HUES64 (cell line): ENCODE measurements at regions not wholly inside any gene's neighbourhood (a gene's known extent, or its start where the extent isn't known, plus 50 kb on each side); places are given as distances from the start of the nearest gene placed in this dataset.

ENCODE experiments used
- H3K27ac ChIP-seq: 2 replicates; pipeline ENCODE4 v1.7.0; 2013; ENCODE audit warnings: low read depth, low read length, inconsistent platforms
- H3K27me3 ChIP-seq: 2 replicates; pipeline ENCODE4 v1.6.1; 2013; ENCODE audit warnings: mild to moderate bottlenecking, low read length; ENCODE audit not compliant: insufficient read depth
- H3K36me3 ChIP-seq: 2 replicates; pipeline ENCODE4 v1.6.1; 2013; ENCODE audit warnings: mild to moderate bottlenecking, low read length; ENCODE audit not compliant: insufficient read depth
- H3K4me1 ChIP-seq: 2 replicates; pipeline ENCODE4 v1.6.1; 2013; ENCODE audit warnings: mild to moderate bottlenecking, low read length, moderate library complexity; ENCODE audit not compliant: insufficient read depth
- H3K4me3 ChIP-seq: 2 replicates; pipeline ENCODE4 v1.5.1; 2013; ENCODE audit warnings: mild to moderate bottlenecking, low read length, moderate library complexity
- H3K9ac ChIP-seq: 2 replicates; pipeline ENCODE4 v1.6.1; 2013; ENCODE audit warnings: mild to moderate bottlenecking, low read depth, low read length
- H3K9me3 ChIP-seq: 2 replicates; pipeline ENCODE4 v1.6.1; 2013; ENCODE audit warnings: low read depth, low read length; ENCODE audit not compliant: insufficient read depth
- WGBS: fragments of 150-250, 120-280 bp; methylation state at CpG from one replicate; pipeline ENCODE4 v1.1.7; 2013; ENCODE audit warnings: missing lambda C conversion rate; 5-methylcytosine and 5-hydroxymethylcytosine counted together

GRCh38 chr11:106497321-106497720 is 419.9 kb downstream of the AASDHPPT start:
- no peak overlapping the region for H3K27ac ChIP-seq
- no peak overlapping the region for H3K9ac ChIP-seq
- no peaks in the 10 kb centered on the region for H3K4me1 ChIP-seq
- no peaks in the 10 kb centered on the region for H3K27me3 ChIP-seq
- no peak overlapping the region for H3K4me3 ChIP-seq
- whole genome bisulfite sequencing, result 96% methylated on average over 9 of the region's 9 CpGs
- no peaks in the 10 kb centered on the region for H3K9me3 ChIP-seq
- no peaks in the 10 kb centered on the region for H3K36me3 ChIP-seq

- no peaks in the 10 kb centered on the region for H3K36me3 ChIP-seq
- H3K4me3 ChIP-seq, result no peak overlapping the region
- no peak overlapping the region for H3K27ac ChIP-seq
- 95% methylated on average over 2 of the region's 2 CpGs for WGBS
- no peak overlapping the region for H3K9ac ChIP-seq
- H3K4me1 ChIP-seq, result no peaks in the 10 kb centered on the region
- H3K9me3 ChIP-seq, result no peaks in the 10 kb centered on the region
- H3K27me3 ChIP-seq, result no peaks in the 10 kb centered on the region
Observed at GRCh38 chr11:106497822-106498221, 420.4 kb downstream of the AASDHPPT start.

GRCh38 chr11:106503901-106504300 is 426.4 kb downstream of the AASDHPPT start:
- 100% methylated on average over 1 of the region's 1 CpG for WGBS
- Histone ChIP-seq H3K27ac (no peak overlapping the region), H3K9ac (no peak overlapping the region), H3K27me3 (no peaks in the 10 kb centered on the region), H3K9me3 (no peaks in the 10 kb centered on the region), H3K4me1 (no peaks in the 10 kb centered on the region), H3K36me3 (no peaks in the 10 kb centered on the region), H3K4me3 (no peak overlapping the region)

GRCh38 chr11:106507645-106508306 is 430.3 kb downstream of the AASDHPPT start:
- H3K9ac ChIP-seq, result no peak overlapping the region
- WGBS, result 95% methylated on average over 1 of the region's 1 CpG
- no peaks in the 10 kb centered on the region for H3K36me3 ChIP-seq
- H3K27me3 ChIP-seq, result no peaks in the 10 kb centered on the region
- H3K27ac ChIP-seq, result no peak overlapping the region
- no peaks in the 10 kb centered on the region for H3K9me3 ChIP-seq
- no peaks in the 10 kb centered on the region for H3K4me1 ChIP-seq
- no peak overlapping the region for H3K4me3 ChIP-seq

- Histone ChIP-seq H3K4me3 (no peak overlapping the region), H3K27me3 (no peaks in the 10 kb centered on the region), H3K36me3 (no peaks in the 10 kb centered on the region), H3K9me3 (no peaks in the 10 kb centered on the region), H3K27ac (no peak overlapping the region), H3K9ac (no peak overlapping the region), H3K4me1 (no peaks in the 10 kb centered on the region)
- no CpG with 5 or more reads among the region's 1 CpG for WGBS
Observed at GRCh38 chr11:106514706-106515105, 437.2 kb downstream of the AASDHPPT start.

GRCh38 chr11:106517426-106517825 is 440.0 kb downstream of the AASDHPPT start:
- H3K9ac ChIP-seq, result no peak overlapping the region
- H3K27me3 ChIP-seq, result no peaks in the 10 kb centered on the region
- H3K27ac ChIP-seq, result no peak overlapping the region
- H3K9me3 ChIP-seq, result no peaks in the 10 kb centered on the region
- H3K4me3 ChIP-seq, result no peak overlapping the region
- H3K4me1 ChIP-seq, result no peaks in the 10 kb centered on the region
- H3K36me3 ChIP-seq, result no peaks in the 10 kb centered on the region
- WGBS, result 78% methylated on average over 1 of the region's 2 CpGs

GRCh38 chr11:106520146-106520912 is 442.9 kb downstream of the AASDHPPT start:
- Histone ChIP-seq H3K9me3 (no peaks in the 10 kb centered on the region), H3K36me3 (no peaks in the 10 kb centered on the region), H3K27ac (no peak overlapping the region), H3K4me1 (no peaks in the 10 kb centered on the region), H3K9ac (no peak overlapping the region), H3K27me3 (no peaks in the 10 kb centered on the region), H3K4me3 (no peak overlapping the region)
- WGBS, result 95% methylated on average over 5 of the region's 6 CpGs

GRCh38 chr11:106520920-106521319 is 443.5 kb downstream of the AASDHPPT start:
- no peaks in the 10 kb centered on the region for H3K27me3 ChIP-seq
- no peaks in the 10 kb centered on the region for H3K36me3 ChIP-seq
- no peaks in the 10 kb centered on the region for H3K9me3 ChIP-seq
- no peak overlapping the region for H3K27ac ChIP-seq
- H3K4me3 ChIP-seq, result no peak overlapping the region
- no peak overlapping the region for H3K9ac ChIP-seq
- 100% methylated on average over 1 of the region's 1 CpG for WGBS
- no peaks in the 10 kb centered on the region for H3K4me1 ChIP-seq

- WGBS, result 94% methylated on average over 2 of the region's 2 CpGs
- H3K9me3 ChIP-seq, result no peaks in the 10 kb centered on the region
Observed at GRCh38 chr11:106523171-106523570, 445.7 kb downstream of the AASDHPPT start.

GRCh38 chr11:106523921-106524320 is 446.5 kb downstream of the AASDHPPT start:
- no peaks in the 10 kb centered on the region for H3K4me1 ChIP-seq
- WGBS, result 100% methylated on average over 1 of the region's 2 CpGs

More at GRCh38 chr11:106523171-106523570, 445.7 kb downstream of the AASDHPPT start:
- H3K4me1 ChIP-seq, result no peaks in the 10 kb centered on the region
- no peak overlapping the region for H3K9ac ChIP-seq
- H3K27ac ChIP-seq, result no peak overlapping the region
- H3K27me3 ChIP-seq, result no peaks in the 10 kb centered on the region
- H3K4me3 ChIP-seq, result no peak overlapping the region
- H3K36me3 ChIP-seq, result no peaks in the 10 kb centered on the region

GRCh38 chr11:106524436-106524835 is 447.0 kb downstream of the AASDHPPT start:
- 86% methylated on average over 2 of the region's 2 CpGs for WGBS
- H3K36me3 ChIP-seq, result no peaks in the 10 kb centered on the region
- H3K27me3 ChIP-seq, result no peaks in the 10 kb centered on the region
- H3K27ac ChIP-seq, result no peak overlapping the region
- no peak overlapping the region for H3K9ac ChIP-seq
- H3K4me3 ChIP-seq, result no peak overlapping the region
- no peaks in the 10 kb centered on the region for H3K9me3 ChIP-seq
- no peaks in the 10 kb centered on the region for H3K4me1 ChIP-seq

More at GRCh38 chr11:106523921-106524320, 446.5 kb downstream of the AASDHPPT start:
- no peaks in the 10 kb centered on the region for H3K9me3 ChIP-seq
- no peaks in the 10 kb centered on the region for H3K36me3 ChIP-seq
- no peak overlapping the region for H3K9ac ChIP-seq
- no peak overlapping the region for H3K4me3 ChIP-seq
- H3K27me3 ChIP-seq, result no peaks in the 10 kb centered on the region
- no peak overlapping the region for H3K27ac ChIP-seq
